Kidney (tissue), 13 donors: ENCODE measurements at regions not wholly inside any gene's neighbourhood (a gene's known extent, or its start where the extent isn't known, plus 50 kb on each side); places are given as distances from the start of the nearest gene placed in this dataset.

Experiments used
- DNase-seq, 5 donors: peaks; one replicate each; pipeline ENCODE4 v3.0.0-alpha.2; 2013 to 2020
- FAIRE-seq: peaks from 2 replicates; lab custom pipeline; 2012; peaks lifted over from hg19 to GRCh38; lab: Jason Lieb, UNC
- H3K27ac ChIP-seq, 2 donors: one replicate each; pipeline ENCODE4 v1.7.0; 2013; ENCODE audit warnings: low read depth in 2 of 2, low read length in 2 of 2, inconsistent platforms in 1 of 2
- H3K27me3 ChIP-seq: one replicate; pipeline ENCODE4 v1.7.1; 2013; ENCODE audit warnings: low read length, inconsistent platforms; ENCODE audit not compliant: control insufficient read depth, insufficient read depth
- H3K36me3 ChIP-seq, 3 donors: one replicate each; pipeline versions ENCODE4 v1.7.0 to v1.7.1; 2013; ENCODE audit warnings: low read length in 3 of 3, control low read depth in 1 of 3, inconsistent platforms in 1 of 3; ENCODE audit not compliant: insufficient read depth in 3 of 3, control insufficient read depth in 2 of 3
- H3K4me1 ChIP-seq, 3 donors: one replicate each; pipeline versions ENCODE4 v1.7.0 to v1.7.1; 2013; ENCODE audit warnings: low read length in 3 of 3, inconsistent platforms in 1 of 3, low read depth in 1 of 3; ENCODE audit not compliant: control insufficient read depth in 2 of 3, insufficient read depth in 2 of 3
- H3K4me3 ChIP-seq, 3 donors: one replicate each; pipeline versions ENCODE4 v1.7.0 to v1.8.1; 2013; ENCODE audit warnings: low read length in 3 of 3, control low read depth in 1 of 3, inconsistent platforms in 1 of 3
- H3K9ac ChIP-seq, 3 donors: one replicate each; pipeline versions ENCODE4 v1.7.0 to v1.7.1; 2013; ENCODE audit warnings: low read length in 3 of 3, control low read depth in 1 of 3, inconsistent platforms in 1 of 3
- H3K9me3 ChIP-seq, 3 donors: one replicate each; pipeline versions ENCODE4 v1.7.0 to v1.7.1; 2013; ENCODE audit warnings: low read length in 3 of 3, control low read depth in 1 of 3, inconsistent platforms in 1 of 3; ENCODE audit not compliant: control insufficient read depth in 2 of 3, insufficient read depth in 1 of 3
- intact Hi-C: fragments of 100-400 bp; cut with DNase I; formaldehyde crosslinking; loops from one replicate; pipeline ENCODE4 v1.11.1; 2022
- TF ChIP-seq, protein P1 (sequence below): IDR thresholded peaks from 3 replicates; pipeline ENCODE4 v1.5.1; 2012; ENCODE audit warnings: mild to moderate bottlenecking, moderate library complexity, borderline replicate concordance; ENCODE audit not compliant: insufficient read depth; ENCODE audit errors: extremely low read depth
- donor health status: control.
- donor health status: control.
- donor health status: control.
- donor health status: control.
- donor health status: control.
- donor health status: DM: yes; HTN: yes; CAD: no.
- donor health status: Normal renal cell carcinoma (clear cell type).

DNA sequence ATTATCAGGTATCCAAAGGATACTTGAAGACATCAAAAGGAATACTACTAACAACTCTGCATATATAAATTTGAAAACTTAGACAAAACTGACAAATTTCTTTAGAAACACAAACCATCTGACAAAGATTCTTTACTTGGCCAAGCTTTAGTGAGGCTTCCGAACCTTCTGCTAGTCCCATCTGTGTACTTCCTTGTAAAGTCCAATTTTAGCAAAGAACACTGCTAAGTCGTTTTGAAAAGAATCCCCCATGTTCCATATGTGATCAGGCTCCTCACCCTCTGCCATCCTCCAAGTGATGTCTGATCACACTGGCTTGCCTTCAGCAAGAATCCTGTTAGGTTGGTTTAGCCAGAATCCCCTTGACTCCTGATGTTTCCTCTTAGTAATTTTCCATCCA, 150.0 kb upstream of the ACO1 start:
- FAIRE-seq, result no peak
- TF ChIP-seq, protein P1, sequence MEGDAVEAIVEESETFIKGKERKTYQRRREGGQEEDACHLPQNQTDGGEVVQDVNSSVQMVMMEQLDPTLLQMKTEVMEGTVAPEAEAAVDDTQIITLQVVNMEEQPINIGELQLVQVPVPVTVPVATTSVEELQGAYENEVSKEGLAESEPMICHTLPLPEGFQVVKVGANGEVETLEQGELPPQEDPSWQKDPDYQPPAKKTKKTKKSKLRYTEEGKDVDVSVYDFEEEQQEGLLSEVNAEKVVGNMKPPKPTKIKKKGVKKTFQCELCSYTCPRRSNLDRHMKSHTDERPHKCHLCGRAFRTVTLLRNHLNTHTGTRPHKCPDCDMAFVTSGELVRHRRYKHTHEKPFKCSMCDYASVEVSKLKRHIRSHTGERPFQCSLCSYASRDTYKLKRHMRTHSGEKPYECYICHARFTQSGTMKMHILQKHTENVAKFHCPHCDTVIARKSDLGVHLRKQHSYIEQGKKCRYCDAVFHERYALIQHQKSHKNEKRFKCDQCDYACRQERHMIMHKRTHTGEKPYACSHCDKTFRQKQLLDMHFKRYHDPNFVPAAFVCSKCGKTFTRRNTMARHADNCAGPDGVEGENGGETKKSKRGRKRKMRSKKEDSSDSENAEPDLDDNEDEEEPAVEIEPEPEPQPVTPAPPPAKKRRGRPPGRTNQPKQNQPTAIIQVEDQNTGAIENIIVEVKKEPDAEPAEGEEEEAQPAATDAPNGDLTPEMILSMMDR, result no peak
- no peak for DNase-seq

DNA sequence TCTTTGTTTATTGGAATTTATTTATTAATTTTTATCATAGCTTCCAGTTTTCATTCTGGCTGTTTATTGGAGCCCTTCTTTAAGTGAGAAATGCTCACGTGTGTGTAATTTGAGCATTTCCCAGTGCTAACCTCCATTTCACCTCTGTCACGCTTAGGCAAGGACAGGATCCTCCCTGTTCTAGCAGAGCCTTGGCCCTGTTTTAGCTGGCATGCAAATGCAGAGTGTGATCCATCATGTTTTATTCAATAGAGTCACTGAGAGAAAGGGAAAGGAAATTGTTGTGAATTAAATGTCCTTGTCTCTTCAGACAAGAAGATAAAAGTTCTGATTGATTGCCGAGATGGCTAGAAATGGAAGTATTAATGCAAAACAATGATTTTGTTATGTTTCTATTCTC, 137.3 kb upstream of the ACO1 start:
- intact Hi-C loops, result no loop called here
- peak in 3 of 5 donors; percentile 52 to 80 (median 78) for DNase-seq
- Histone ChIP-seq H3K36me3 (no peaks in the 10 kb centered on the region), H3K27ac (no peak overlapping the region), H3K4me3 (no peak overlapping the region), H3K27me3 (no peaks in the 10 kb centered on the region), H3K4me1 (peaks cover 0 to 7% (median 0%) of the 10 kb centered on the region in 3 donors), H3K9me3 (no peaks in the 10 kb centered on the region), H3K9ac (no peak overlapping the region)
- no peak for FAIRE-seq
- TF ChIP-seq, protein P1, result no peak

More for the DNA sequence above, 150.0 kb upstream of the ACO1 start:
- H3K36me3 ChIP-seq, result no peaks in the 10 kb centered on the region
- H3K27me3 ChIP-seq, result no peaks in the 10 kb centered on the region
- H3K4me1 ChIP-seq, result no peaks in the 10 kb centered on the region
- no peak overlapping the region for H3K9ac ChIP-seq
- no peaks in the 10 kb centered on the region for H3K9me3 ChIP-seq
- intact Hi-C loops, result no loop called here
- H3K4me3 ChIP-seq, result no peak overlapping the region
- no peak overlapping the region for H3K27ac ChIP-seq

DNA sequence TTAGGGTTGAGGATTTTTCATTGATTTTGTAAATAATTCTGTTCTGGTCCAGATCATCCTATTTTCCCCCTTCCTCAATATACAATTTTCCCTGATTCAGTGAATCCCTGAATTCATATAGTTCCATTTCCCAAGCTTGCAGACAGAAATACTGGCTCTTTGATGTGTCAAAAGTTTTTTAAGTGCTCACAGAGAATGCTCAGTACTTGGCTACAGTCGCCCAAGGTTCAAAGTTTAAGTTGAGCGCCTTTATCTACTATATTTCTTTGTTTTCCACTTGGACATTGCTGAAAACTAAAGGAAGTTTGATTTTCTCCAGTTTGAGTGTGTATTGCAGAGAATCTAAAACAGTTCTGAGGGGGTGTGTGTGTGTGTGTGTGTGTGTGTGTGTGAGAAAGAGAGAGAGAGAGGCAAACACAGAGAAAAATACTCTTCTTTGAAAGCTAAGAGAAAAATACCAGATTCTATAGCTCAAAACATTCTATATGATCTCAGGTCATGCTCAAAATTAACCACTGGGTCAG, 136.2 kb upstream of the ACO1 start:
- FAIRE-seq (no peak), DNase-seq (peak in 1 of 5 donors; percentile 5)
- no peaks in the 10 kb centered on the region for H3K36me3 ChIP-seq
- no peak overlapping the region for H3K4me3 ChIP-seq
- no peak overlapping the region for H3K9ac ChIP-seq
- peaks cover 0 to 7% (median 0%) of the 10 kb centered on the region in 3 donors for H3K4me1 ChIP-seq
- TF ChIP-seq, protein P1, result no peak
- intact Hi-C loops, result no loop called here
- H3K27ac ChIP-seq, result no peak overlapping the region
- no peaks in the 10 kb centered on the region for H3K9me3 ChIP-seq
- no peaks in the 10 kb centered on the region for H3K27me3 ChIP-seq

DNA sequence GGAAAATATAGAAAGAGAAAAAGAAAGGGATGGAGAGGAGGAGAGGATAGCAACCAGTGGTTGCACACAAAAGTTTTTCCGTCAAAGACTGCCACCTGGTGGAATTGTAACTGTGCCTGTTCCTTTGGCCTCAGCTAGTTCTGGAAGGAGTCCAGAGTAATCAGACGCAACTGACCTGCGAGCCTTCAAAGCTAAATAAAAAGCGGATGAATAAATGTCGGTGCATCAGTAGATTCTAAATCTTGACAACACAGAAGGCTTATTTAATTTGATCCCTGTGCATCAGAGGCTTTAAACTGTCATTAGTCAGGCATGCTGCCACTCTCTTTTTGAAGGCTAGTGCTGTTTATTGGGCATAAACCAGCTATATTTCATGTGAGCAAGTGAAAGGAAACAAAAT, 132.9 kb upstream of the ACO1 start:
- intact Hi-C loops, result no loop called here
- DNase-seq (peak in 4 of 5 donors; percentile 67 to 94 (median 84)), FAIRE-seq (no peak)
- peaks cover 0 to 1% (median 0%) of the 10 kb centered on the region in 3 donors for H3K9me3 ChIP-seq
- no peak overlapping the region for H3K27ac ChIP-seq
- H3K27me3 ChIP-seq, result no peaks in the 10 kb centered on the region
- no peak overlapping the region for H3K9ac ChIP-seq
- peaks cover 0 to 7% (median 0%) of the 10 kb centered on the region in 3 donors for H3K4me1 ChIP-seq
- H3K4me3 ChIP-seq, result no peak overlapping the region
- no peaks in the 10 kb centered on the region for H3K36me3 ChIP-seq
- TF ChIP-seq, protein P1, result peak; percentile 56
